COLO668 (cell line): ENCODE measurements at regions not wholly inside any gene's neighbourhood (a gene's known extent, or its start where the extent isn't known, plus 50 kb on each side); places are given as distances from the start of the nearest gene placed in this dataset.

Experiments
- DNase-seq: peaks from one replicate; lab custom pipeline; 2025; ENCODE audit not compliant: unreplicated experiment; lab: John Stamatoyannopoulos, UW

DNA sequence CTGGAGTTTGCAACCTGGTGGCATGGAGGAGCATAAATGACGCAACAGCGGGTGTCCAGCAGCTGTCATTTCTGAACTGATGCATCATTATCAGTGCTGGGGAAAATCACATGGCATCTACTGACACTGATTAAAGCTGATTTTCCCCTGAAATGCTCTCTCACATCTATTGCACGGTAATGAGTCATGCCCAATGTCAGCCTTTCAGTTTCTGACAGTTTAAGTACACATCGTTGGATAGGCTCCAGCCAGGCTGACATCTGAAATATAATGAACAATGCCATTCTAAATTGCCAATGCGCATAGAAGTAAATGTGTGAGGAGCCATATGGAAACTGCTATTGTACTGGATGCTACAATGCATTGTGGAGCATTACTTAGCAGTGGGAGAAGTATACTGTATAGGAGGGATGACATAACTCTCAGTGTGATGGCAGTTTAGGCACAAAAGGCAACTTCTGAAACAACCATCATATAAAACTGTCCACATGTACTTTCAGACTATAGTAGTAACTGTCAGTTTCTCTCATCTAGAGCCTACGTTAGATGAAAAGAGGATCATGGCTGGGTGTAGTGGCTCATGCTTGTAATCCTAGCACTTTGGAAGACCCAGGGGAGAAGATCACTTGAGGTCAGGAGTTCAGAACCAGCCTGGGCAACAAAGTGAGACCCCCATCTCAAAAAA lies 389.3 kb upstream of the DMAC1 start:
- DNase-seq = no peak

DNA sequence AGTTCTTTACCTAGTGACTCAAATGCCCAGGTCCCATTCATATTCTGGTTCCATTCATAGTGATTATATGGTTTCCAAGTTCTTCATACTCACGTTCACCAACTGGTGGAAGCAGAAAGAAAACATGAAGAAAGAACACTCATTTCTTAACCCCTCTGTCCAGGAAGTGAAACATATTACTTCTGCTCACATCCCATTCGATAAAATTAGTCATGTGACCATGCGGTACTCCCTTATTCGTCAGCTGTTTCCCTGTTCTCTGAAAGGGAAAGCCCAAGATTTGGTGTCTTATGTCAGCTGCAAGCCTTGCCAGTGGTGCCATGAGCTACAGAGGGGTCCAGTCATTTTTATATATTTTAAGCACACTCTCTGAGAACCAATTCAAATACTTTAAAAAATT lies 387.0 kb upstream of the DMAC1 start:
- no peak for DNase-seq

DNA sequence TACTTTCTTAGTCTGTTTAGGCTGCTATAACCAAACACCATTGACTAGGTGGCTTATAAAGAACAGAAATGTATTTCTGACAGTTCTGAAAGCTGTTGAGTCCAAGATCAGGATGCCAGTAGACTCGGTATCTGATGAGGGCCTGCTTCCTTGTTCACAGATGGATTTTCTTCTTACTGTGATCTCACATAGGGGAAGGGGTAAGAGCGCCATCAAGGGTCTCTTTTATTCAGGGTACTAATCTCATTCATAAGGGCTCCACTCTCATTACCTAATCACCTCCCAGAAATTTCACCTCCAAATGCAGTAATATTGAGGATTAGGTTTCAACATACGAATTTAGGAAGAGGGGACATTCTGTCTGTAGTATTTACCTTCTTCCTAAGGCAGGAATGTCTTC lies 384.0 kb upstream of the DMAC1 start:
- no peak for DNase-seq

DNA sequence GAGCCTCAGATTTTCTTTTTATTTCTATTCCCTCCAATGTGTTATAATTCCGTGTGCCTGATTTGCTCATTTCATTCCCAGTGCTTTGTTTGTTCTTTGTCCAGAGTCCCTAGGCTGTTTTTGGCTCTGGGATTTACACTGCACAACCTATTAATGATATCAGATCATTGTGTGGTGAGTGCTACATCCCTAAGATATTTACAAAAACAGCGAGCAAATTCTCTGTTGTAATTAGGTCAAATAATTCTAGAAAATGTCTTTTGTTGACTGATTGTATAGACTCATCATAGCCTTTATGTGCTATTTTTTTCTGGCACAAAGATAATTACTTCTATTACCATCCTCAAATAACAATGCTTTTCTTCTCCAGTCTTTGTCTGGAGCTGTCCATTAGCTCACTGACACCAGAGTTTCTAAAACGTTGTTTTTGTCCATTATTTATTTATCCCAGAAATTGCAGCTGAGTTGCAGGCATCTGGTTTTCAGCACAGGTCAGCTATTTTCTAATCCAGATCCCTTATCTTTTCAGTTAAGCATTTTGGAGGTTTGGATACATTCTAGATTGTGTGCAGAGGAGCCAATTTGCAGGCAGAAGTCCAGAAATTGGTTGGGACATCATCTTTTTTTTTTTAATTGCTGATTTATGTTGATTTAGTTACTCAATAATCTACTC lies 379.9 kb upstream of the DMAC1 start:
- no peak for DNase-seq

DNA sequence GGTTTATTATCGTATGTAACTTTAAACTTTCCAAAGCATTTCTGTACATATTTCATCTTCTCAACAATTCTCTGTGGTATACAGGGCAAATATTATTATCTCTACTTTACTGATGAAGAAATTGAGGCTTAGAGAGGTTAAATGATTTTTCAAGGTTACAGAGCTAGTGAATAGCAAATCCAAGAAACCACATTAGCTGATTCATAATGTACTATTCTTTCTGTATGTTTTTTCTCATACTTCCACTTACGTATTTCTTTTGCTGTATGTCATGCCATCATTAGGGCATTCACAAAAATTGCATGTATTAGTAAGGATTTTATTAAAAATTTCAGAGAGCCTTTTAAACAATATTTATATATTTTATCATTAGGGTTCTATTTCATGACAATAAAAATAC lies 372.4 kb upstream of the DMAC1 start:
- DNase-seq = no peak

DNA sequence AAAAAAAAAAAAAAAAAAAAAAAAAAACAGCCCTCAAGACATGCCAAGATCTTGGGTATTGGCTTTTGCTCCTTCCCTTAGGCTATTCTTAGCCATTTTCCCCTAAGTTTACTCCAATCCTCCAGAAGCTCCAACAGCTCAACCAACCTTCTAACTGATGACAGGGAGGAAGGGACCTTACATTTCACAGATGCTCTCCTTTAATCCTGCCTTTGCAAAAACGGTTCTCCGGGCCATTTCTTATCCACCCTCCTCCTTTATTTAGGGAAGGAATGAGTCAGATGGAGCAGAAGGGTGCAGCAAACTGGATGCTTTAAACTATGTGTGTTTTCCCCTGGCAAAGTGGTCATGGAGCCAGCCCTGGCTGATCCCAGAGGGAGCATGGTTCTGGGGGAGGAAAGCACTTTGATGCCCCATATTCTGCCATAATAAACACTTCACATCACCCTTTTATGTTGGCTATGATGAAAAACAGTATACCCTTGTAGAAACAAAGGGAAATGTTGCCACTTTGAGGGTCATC lies 369.4 kb upstream of the DMAC1 start:
- no peak for DNase-seq

DNA sequence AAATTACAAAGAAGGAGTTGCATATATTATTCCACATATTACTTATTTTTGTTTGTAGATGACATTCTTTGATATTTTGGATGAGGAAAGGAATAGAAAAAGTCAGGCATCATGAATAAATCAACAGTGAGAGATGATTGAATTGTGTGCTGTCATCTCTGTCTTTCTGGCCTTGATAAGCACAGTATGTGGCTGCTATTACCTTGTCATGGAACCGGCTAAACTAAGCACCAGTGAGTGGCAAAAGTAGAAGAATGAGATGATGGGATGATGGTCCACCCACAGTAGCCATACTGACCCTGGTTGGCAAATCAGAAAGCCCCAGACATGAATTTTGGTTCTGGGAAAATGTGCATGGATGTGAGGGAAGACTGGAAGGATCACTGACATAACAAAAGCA lies 361.2 kb upstream of the DMAC1 start:
- no peak for DNase-seq

DNA sequence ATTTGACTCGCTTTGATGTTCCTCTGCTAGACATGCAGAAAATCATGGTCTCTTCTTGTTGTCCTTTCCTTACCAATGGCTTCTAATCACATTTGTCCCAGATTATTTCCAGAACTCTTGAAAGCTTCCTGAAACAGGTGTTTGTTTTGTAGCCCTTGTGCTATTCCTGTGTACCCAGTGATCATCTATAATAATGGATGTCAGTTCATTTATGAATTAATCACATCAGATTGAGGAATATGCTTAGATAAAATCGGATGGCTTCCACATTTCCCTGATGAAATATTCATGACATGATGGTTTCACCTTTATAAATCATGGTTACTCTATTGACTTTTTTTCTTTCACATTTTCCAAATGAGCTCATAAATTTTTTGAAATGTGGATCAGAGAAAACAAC lies 359.0 kb upstream of the DMAC1 start:
- DNase-seq = no peak

DNA sequence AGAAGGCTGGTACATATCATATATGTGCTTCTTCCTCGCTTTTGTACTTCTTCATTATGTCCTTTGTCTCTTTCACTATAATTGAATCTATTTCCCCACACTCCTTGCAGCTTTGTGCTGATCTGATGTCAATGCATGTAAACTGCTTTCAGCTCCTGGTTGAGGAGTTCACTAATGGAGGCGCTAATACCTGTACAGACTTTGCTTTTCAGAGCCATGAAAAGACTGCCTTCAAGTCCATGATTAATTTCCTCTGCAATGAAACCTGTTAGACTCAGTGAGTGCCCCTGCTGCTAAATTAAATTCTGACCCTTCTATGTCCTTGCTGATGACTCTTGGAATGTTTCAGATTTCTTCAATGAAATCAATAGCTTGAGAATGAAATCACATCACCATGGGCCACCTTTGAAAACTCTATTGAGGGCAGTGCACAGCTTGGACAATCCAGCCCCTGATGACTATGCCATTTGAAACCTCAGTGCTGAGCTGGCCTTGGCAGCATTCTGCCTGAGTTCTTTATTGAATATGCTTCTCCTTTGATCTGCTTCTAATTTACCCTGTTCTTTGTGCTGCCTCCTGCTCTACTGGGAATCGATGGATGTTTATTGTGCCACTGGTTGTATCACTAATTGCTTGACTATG lies 358.2 kb upstream of the DMAC1 start:
- DNase-seq = no peak

DNA sequence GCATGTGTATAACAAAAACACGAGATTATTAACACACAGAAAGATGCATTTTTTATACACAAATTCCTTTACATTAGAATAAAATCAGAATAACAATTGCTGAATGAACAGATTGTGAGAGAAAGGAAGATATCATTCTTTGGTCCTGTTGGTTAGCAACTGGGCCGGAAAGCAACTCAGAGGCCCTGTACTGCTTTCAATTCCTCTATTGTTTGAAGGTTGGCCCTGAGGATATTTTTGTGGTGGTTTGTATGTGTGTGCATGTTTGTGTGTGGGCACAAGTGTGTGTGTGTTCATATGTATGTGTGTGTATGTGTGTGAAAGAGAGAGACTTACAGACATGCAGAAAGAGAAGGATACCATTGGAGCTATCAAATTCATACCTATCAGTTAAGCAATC lies 356.8 kb upstream of the DMAC1 start:
- no peak for DNase-seq

DNA sequence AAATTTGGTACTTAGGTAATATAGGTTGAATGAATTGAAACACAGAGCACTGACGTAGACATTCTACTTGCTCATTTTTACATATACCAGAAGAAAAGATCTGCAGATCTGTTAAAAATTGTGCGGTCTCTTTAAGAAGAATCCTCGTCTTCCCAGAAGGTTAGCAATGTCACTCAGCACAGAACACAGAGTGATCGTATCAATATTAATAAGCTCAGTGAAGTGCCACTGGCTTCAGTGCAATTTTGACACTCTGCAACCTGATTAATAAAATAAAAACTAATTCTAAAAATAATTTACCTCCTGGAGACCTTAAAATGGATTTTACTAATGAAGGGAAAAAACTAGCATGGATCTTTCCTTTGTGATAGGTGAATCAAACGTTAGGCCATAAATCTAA lies 356.1 kb upstream of the DMAC1 start:
- no peak for DNase-seq

DNA sequence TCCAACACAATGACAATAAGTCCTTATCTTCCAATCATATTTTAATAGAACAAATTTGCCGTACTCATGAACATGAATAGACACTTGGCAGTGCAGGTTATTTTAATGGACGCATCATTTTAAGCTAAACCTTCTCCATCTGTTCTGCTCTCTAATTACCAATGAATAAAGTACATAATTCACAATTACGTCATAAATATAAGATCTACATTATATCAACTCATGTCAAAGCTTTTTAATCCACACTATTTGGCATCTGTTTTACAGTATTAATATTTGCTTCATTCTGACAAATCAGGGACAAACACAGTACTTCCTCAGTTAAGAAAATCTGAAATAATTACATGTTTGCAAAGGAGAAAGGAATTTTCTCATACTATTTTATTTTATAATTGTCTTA lies 344.1 kb upstream of the DMAC1 start:
- DNase-seq = no peak

DNA sequence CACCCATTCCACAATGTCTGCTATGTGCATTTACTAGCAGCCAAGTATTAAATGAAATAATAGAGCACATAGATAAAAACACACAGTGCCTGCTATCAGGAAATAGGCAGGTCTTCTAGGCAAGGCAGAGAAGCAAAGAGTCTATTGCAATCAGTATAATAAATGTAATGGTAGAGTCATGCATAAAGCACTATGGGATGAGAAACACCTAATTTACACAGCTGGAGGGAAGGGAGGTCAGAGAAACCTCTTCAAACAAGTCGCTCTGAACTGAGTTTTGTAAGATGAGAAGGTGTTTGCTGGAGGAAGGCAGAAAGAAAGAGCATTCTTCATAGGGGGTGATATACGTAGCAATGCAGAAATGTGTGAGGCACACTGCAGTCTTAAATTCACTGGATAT lies 341.0 kb upstream of the DMAC1 start:
- no peak for DNase-seq

DNA sequence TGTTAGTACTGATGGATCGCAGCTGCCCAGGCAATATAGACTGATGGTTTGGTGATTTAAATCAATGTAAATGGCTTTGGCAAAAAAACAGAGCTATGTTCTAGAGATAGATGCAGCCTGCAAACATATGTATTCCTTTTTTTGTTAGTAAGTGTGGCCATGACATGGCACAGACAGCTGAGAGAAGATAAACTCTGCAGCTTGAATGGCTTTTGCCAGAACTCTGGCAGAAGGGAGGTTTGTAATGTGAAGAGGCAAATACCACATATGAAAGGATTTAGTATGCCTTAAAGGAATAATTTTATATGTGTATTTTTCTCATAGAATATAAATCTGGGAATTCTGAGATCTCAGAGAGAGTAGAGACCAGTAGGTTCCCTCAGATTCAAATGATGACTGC lies 340.2 kb upstream of the DMAC1 start:
- no peak for DNase-seq

DNA sequence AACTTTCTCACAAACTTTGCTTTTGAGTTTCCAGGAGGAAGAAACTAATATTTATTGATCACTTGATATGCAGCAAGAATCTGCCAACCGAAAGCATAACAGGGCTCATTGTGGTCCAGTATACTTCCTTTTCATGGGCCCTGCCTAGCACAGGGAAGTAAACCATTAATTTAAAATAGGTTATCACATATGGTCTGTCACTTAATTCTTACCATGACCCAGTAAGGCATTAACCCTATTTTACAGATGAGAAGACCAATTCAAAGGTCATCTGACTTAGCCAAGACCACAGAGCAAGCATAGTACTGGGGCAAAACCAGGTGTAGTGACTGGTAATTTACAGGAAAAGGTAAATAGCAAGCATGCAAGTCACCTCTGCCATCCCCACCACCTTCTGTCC lies 336.9 kb upstream of the DMAC1 start:
- DNase-seq = no peak

DNA sequence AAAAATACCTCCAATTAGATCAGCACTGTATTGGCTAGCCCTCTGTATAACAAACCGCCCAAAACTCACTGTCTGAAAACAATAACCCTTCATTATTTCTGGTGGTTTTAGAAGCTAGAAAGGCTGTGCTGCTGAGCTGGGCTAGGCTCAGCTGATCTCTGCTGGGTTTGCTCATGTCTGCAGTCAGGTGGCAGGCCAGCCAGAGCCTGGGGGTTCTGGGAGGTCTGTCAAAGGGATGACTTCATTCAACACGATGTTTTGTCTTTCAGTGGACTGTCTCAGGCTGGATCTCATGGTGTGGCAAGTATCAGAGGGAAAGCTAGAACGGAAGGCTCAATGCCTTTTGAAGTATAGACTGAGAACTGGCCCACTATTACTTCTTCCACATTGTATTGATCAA lies 335.1 kb upstream of the DMAC1 start:
- no peak for DNase-seq

DNA sequence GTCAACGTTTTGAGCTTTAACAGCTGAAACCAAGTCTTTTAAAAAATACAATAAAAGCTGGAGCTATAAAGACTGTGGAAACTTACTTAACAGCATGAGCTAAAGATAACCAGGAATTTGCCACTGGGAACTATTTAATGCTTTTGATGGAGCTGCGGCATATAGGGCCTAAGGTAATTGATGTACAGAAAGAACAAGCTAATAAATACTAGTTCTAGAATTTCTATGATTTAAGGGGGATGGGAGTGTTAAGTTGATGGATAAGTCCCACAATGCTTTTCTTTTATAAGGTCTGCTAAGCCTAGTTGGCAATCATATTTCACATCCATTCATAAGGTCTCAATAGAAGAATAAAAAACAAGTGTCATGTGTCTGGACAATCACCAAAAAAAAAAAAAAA lies 334.0 kb upstream of the DMAC1 start:
- DNase-seq = no peak

DNA sequence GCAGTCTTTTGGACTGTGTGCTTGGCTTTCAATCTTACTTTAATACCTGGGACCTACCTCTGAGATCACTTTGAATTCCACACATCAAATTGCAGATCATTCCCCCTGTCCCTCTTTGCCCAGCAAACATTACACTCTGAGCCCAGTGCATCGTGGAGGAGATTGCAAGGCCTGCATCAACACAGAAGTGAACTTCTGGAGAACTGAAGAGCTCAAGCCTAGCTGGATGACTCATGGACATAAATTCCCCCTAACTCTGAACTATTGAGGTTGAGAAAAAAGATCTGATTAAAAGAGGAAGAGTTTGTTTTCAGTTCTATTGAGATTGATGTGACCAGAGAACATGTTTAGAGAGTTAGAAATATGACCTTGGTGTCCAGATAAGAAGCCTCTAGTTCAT lies 316.0 kb upstream of the DMAC1 start:
- DNase-seq = no peak

DNA sequence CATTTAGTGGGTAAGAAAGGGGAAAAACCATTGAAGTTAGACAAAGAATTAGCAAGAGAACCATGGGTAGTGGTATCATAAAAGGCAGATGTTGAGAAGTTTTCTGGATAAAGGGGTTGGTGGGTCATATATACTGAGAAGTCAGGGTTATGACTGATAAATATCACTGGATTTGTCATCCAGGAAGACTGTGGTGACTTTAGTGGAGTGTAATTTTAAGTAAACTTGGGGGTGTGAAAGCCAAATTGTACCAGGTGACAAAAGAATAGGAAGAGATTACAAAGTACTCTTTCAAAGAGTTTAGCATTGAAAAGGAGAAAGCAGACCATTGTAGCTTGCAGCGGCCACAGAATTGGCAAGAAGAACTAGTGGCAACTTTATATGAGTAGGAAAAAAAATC lies 315.2 kb upstream of the DMAC1 start:
- no peak for DNase-seq

DNA sequence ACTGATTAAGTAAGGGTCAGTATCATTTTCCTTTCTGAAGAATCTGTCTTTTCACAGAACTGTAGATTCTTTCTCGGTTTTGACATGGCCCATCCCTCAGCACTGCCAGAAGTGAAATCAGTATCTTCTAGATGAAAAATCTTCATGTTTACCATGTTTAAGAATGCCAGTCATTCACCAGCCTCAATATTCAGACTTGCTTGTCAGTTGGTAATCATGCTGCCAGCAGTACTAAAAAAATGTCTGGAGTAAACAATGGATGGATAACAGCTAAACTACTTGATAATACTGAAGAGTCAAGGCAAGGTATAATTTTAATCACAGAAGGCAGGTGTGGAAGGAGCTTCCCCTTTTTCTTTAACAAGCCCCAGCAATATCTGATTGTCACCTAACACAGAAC lies 306.8 kb upstream of the DMAC1 start:
- no peak for DNase-seq

DNA sequence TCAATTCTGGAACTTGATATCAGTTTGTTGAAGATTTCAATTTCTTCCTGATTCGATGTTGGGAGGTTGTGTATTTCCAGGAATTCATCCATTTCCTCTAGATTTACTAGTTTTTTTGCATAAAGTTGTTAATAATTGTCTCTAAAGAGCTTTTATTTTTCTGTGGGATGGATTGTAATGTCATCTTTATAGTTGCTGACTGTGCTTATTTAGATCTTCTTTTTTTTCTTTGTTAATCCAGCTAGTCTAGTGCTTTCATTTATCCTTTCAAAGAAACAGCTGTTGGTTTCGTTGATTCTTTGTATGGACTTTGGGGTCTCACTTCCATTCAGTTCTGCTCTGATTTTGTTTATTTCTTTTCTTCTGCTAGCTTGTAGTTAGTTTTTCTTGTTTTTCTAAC lies 302.0 kb upstream of the DMAC1 start:
- no peak for DNase-seq

DNA sequence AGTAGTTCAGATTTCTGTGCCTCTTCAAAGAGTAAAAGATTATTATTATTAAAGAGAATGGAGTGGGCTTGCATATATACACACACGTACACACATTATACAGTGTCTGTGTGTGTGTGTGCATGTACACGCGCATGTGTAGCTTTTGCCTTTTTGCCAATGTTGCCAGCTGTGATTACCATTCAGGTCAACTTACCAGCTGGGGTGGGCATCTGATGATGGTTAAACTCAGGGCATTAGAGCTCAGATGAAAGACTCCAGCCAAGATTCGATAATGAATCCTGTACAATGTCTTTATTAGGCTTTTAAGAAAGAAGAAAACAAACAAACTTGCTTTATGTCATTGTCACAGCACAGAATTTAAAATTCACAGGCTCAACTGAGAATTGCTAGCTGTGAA lies 296.5 kb upstream of the DMAC1 start:
- no peak for DNase-seq
